Body of pancreas (tissue), 4 donors: ENCODE measurements at regions not wholly inside any gene's neighbourhood (a gene's known extent, or its start where the extent isn't known, plus 50 kb on each side); places are given as distances from the start of the nearest gene placed in this dataset.

ENCODE experiments used
- ATAC-seq: fragments of 150-250 bp; one replicate; pipeline ENCODE4 v1.9.1; 2016
- DNase-seq, 4 donors: peaks; one replicate each; pipeline ENCODE4 v3.0.0-alpha.2; 2019
- H3K27ac ChIP-seq, 4 donors: fragments of 200-600 bp; sonication (generic); 1 replicate in 3 of 4; 2 replicates in 1 of 4; pipeline versions ENCODE4 v1.5.1 to v1.6.1; 2016 to 2019; ENCODE audit warnings: mild to moderate bottlenecking in 1 of 4, mixed read lengths in 1 of 4, moderate library complexity in 1 of 4
- H3K27me3 ChIP-seq, 2 donors: fragments of 200-600 bp; sonication (generic); one replicate each; pipeline ENCODE4 v1.6.0; 2016; ENCODE audit warnings: mild to moderate bottlenecking in 1 of 2
- H3K36me3 ChIP-seq, 2 donors: fragments of 200-600 bp; sonication (generic); replicated peaks in 1 of 2; 2 replicates each; pipeline ENCODE4 v1.5.1; 2016; ENCODE audit warnings: low read depth in 2 of 2; ENCODE audit not compliant: insufficient read depth in 1 of 2
- H3K4me1 ChIP-seq: fragments of 200-600 bp; sonication (generic); one replicate; pipeline ENCODE4 v1.6.0; 2016
- H3K4me3 ChIP-seq, 2 donors: fragments of 200-600 bp; sonication (generic); 1 replicate in 1 of 2; 2 replicates in 1 of 2; pipeline ENCODE4 v1.5.1; 2016 to 2019
- H3K9me3 ChIP-seq, 3 donors: fragments of 200-600 bp; sonication (generic); 1 replicate in 2 of 3; 2 replicates in 1 of 3; pipeline ENCODE4 v1.5.1; 2016
- POLR2A ChIP-seq, 3 donors: fragments of 450-650 bp; IDR thresholded peaks; one replicate each; pipeline ENCODE4 v1.6.1; 2016; ENCODE audit warnings: antibody characterized with exemption in 3 of 3, mild to moderate bottlenecking in 2 of 3
- WGBS, 2 donors: methylation state at CpG; one replicate each; pipeline ENCODE4 v1.1.5; 2017; 5-methylcytosine and 5-hydroxymethylcytosine counted together
- intact Hi-C: fragments of 100-400 bp; cut with DNase I; formaldehyde crosslinking; loops from one replicate; pipeline ENCODE4 v1.15.1; 2023
- TF ChIP-seq, protein P1 (sequence below), 7 experiments: fragments of 450-650 bp in 4 of 7; fragments of 200-600 bp in 3 of 7; sonication (generic) in 3 of 7; IDR thresholded peaks; one replicate each; pipeline ENCODE4 v1.5.1; 2016 to 2019; ENCODE audit warnings: antibody characterized with exemption in 7 of 7

DNA sequence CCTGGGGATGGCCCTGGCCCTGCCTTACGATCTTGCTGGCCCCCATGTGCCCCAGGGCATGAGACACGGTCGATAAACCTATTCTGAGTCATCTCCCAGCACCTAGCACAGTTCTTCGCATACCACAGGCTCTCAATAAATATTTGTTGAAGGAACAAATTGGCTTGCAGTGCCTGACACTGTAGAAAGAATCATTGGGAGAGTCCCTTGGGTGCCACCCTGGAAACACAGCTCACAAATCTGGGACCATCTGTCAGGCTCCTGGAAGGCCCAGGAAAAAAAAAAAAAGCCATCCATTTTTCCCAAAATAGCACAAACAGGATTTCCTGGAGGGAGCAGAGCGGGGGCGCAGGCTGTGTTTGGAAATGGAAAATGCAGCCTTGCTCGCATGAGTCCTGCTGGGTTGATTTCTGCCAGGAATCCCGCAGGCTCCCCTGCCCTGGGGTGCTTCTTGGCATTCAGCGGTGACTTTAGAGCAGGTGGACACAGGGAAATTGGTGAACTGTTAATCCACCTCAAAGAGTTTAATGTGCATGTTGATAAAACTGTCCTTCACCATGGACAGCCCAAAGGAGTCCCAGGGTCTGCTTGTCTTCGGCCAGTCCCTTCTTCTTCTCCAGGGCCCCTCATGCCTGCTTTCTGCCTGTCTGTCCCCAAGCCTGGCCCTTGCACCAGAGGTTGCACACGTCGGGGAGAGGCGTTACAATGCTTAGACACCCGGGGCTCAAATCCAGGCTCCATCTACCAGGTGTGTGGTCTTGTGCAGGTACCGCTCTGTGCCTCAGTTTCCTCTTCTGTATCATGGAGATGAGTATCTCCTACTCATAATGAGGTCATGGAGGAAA lies 106.1 kb upstream of the RFLNA start:
- 61 to 63% methylated on average over 15 of the region's 15 CpGs for WGBS, 2 donors
- H3K27ac ChIP-seq = no peak overlapping the region
- H3K27me3 ChIP-seq = no peaks in the 10 kb centered on the region
- peak; percentile 65 for ATAC-seq
- DNase-seq = peak in 2 of 4 donors; percentile 10 to 15
- peaks cover 15% of the 10 kb centered on the region for H3K4me1 ChIP-seq
- peaks cover 0 to 9% (median 0%) of the 10 kb centered on the region in 3 donors for H3K9me3 ChIP-seq
- intact Hi-C loops = no loop called here
- no peaks in the 10 kb centered on the region for H3K36me3 ChIP-seq
- H3K4me3 ChIP-seq = no peak overlapping the region
- TF ChIP-seq, protein P1, sequence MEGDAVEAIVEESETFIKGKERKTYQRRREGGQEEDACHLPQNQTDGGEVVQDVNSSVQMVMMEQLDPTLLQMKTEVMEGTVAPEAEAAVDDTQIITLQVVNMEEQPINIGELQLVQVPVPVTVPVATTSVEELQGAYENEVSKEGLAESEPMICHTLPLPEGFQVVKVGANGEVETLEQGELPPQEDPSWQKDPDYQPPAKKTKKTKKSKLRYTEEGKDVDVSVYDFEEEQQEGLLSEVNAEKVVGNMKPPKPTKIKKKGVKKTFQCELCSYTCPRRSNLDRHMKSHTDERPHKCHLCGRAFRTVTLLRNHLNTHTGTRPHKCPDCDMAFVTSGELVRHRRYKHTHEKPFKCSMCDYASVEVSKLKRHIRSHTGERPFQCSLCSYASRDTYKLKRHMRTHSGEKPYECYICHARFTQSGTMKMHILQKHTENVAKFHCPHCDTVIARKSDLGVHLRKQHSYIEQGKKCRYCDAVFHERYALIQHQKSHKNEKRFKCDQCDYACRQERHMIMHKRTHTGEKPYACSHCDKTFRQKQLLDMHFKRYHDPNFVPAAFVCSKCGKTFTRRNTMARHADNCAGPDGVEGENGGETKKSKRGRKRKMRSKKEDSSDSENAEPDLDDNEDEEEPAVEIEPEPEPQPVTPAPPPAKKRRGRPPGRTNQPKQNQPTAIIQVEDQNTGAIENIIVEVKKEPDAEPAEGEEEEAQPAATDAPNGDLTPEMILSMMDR (IDR thresholded peaks at IDR 0.05) = no peak
- no peak for TF ChIP-seq POLR2A (IDR thresholded peaks at IDR 0.05)

DNA sequence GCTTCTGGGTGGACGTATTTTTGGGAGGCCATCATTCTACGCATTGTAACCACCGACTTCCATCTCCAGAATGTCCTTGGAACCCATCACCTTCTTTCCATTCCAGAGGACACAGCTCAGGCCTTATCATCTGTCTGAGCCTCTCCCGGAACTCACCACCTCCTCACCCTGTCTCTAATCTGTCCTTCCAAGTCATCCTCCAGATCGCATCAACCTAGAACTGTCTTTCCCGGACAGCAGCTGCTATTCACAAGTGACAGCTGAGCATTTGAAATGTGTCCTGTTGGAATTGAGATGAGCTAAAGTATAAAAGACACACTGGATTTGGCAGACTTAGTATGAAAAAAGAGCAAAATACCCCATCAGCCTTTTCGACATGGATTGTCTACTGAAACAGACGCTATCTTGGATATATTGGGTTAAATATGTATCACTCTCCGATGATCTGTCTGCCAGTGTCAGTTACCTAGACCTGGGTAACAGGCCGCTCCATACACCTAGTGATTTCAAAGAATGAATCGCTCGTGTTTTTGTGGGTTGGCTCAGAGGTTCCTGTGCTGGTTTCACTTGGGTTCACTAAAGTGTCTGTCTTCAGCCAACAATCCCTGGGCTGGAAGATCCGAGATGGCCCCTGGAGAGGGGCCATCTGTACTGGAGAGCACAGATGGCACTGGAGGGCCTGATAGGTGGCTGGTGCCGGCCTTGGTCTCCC lies 104.4 kb upstream of the RFLNA start:
- no peak for ATAC-seq
- no peak for DNase-seq
- Histone ChIP-seq H3K4me3 (no peak overlapping the region), H3K27me3 (no peaks in the 10 kb centered on the region), H3K27ac (no peak overlapping the region), H3K4me1 (peaks cover 15% of the 10 kb centered on the region), H3K36me3 (no peaks in the 10 kb centered on the region), H3K9me3 (peaks cover 0 to 10% (median 0%) of the 10 kb centered on the region in 3 donors)
- intact Hi-C loops = no loop called here
- no peak for TF ChIP-seq POLR2A (IDR thresholded peaks at IDR 0.05)
- TF ChIP-seq, protein P1 (IDR thresholded peaks at IDR 0.05) = no peak
- 90 to 94% methylated on average over 14 of the region's 14 CpGs for WGBS, 2 donors

DNA sequence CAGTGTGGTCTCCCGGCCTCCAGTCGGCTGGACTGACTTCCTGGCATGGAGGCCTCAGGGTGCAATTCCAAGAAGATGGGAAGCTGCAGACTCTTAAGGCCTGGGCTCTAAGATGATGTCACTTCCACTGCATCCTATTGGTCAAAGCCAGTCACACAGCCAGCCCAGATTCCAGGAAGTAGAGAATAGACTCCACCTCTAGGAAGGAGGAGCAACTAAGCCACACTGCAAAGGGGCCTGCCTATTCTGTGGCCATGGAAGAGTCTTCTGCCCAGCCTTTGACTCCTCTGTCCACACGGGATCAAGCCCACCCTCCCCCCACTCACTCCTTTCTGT lies 103.9 kb upstream of the RFLNA start:
- TF ChIP-seq, protein P1 (IDR thresholded peaks at IDR 0.05) = no peak
- TF ChIP-seq POLR2A (IDR thresholded peaks at IDR 0.05) = no peak
- Histone ChIP-seq H3K4me3 (no peak overlapping the region), H3K27me3 (no peaks in the 10 kb centered on the region), H3K36me3 (no peaks in the 10 kb centered on the region), H3K27ac (no peak overlapping the region), H3K4me1 (peaks cover 15% of the 10 kb centered on the region), H3K9me3 (peaks cover 0 to 11% (median 0%) of the 10 kb centered on the region in 3 donors)
- 74 to 84% methylated on average over 3 of the region's 3 CpGs for WGBS, 2 donors
- ATAC-seq = no peak
- no peak for DNase-seq
- intact Hi-C loops = no loop called here

DNA sequence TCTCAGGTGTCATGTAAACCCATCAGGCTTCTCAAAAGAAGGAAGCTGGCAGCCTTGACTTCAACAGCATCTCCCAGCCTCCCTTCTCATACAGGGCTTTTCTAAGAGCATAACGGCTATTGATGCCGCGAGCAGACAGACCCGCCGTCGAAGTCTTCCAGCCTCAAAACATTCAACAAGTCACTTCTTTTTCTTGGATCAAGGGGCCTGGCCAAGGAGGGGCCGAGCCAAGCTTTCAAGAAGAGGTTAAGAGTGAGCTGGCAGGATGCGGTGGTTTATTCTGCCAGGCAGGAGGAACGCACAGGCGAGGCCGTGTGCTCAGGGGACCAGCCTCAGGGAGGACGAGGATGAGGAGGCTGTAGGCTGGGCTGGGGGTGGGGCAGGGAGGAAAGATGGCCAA lies 102.9 kb upstream of the RFLNA start:
- WGBS, 2 donors = 78 to 87% methylated on average over 12 of the region's 12 CpGs
- Histone ChIP-seq H3K27ac (no peak overlapping the region), H3K27me3 (no peaks in the 10 kb centered on the region), H3K36me3 (no peaks in the 10 kb centered on the region), H3K9me3 (peaks cover 0 to 18% (median 0%) of the 10 kb centered on the region in 3 donors), H3K4me3 (no peak overlapping the region), H3K4me1 (peaks cover 15% of the 10 kb centered on the region)
- no peak for ATAC-seq
- TF ChIP-seq, protein P1 (IDR thresholded peaks at IDR 0.05) = no peak
- no peak for DNase-seq
- intact Hi-C loops = no loop called here
